ENCODE measurements at regions not wholly inside any gene's neighbourhood (a gene's known extent, or its start where the extent isn't known, plus 50 kb on each side); places are given as distances from the start of the nearest gene placed in this dataset.

- no TSS peak for BruUV-seq (replicated peaks)
- POLR2A ChIA-PET = interaction anchor here (0.6 kb wide), 1 partner anchor 116 kb away, joined by 4 read pairs; no protein-coding TSS in a partner anchor
- CTCF ChIA-PET = interaction anchor here (1.2 kb wide), 1 partner anchor 9 kb away, joined by 3 read pairs; no protein-coding TSS in a partner anchor
- Histone ChIP-seq H3K79me2 (ENCODE audit: control insufficient read depth, insufficient read depth, low read length) (no peaks in the 10 kb centered on the region), H3K9me3 (replicated peaks; ENCODE audit: control insufficient read depth, insufficient read depth, low read length) (no peaks in the 10 kb centered on the region), H3K9ac (ENCODE audit: control insufficient read depth, insufficient read depth, low read length) (no peak overlapping the region), H3K27me3 (replicated peaks in 1 of 2; ENCODE audit: control insufficient read depth in 2 of 2, insufficient read depth in 2 of 2, low read length in 1 of 2) (no peaks in the 10 kb centered on the region), H3K36me3 (ENCODE audit: control insufficient read depth in 2 of 2, insufficient read depth in 2 of 2, low read length in 1 of 2) (no peaks in the 10 kb centered on the region), H3K27ac (ENCODE audit: control insufficient read depth, insufficient read depth) (no peak overlapping the region), H4K20me1 (ENCODE audit: control insufficient read depth, insufficient read depth) (no peaks in the 10 kb centered on the region), H3K4me1 (ENCODE audit: control insufficient read depth, insufficient read depth, low read length) (peaks cover 4% of the 10 kb centered on the region; the same call in 1 of the 2 replicates), H3K4me2 (ENCODE audit: control insufficient read depth, insufficient read depth) (no peak overlapping the region), H3K4me3 (no peak overlapping the region), H2AFZ (ENCODE audit: control insufficient read depth, low read depth, low read length) (no peak overlapping the region)
- SMC1A ChIA-PET (ENCODE audit: uncharacterized antibody, unreplicated experiment) = interaction anchor here (0.8 to 1.4 kb wide), 3 partner anchors 56 to 230 kb away, joined by 3 read pairs; no protein-coding TSS in a partner anchor
- ATAC-seq (no peak), FAIRE-seq (no peak), DNase-seq (ENCODE audit: low read depth, low spot score) (no peak)
- intact Hi-C loops (cut with micrococcal nuclease; ENCODE audit: unreplicated experiment) (no loop called here), in situ Hi-C loops (cut with MboI) (no loop called here)
- RAD21 ChIA-PET (ENCODE audit: unreplicated experiment) = no interaction called here
- TF ChIP-seq ZBTB40 (IDR thresholded peaks at IDR 0.05; ENCODE audit: borderline replicate concordance) = no peak
- no peak for TF ChIP-seq HCFC1 (IDR thresholded peaks at IDR 0.05; ENCODE audit: low read length)
- no peak for TF ChIP-seq FOS (IDR thresholded peaks at IDR 0.05; ENCODE audit: borderline replicate concordance, extremely low read depth, insufficient read length)
- TF ChIP-seq MTA3 (IDR thresholded peaks at IDR 0.05; ENCODE audit: borderline replicate concordance, low read length) = no peak
- TF ChIP-seq RBBP5 (conservative IDR thresholded peaks at IDR 0.05) = no peak
- TF ChIP-seq HDGF (IDR thresholded peaks at IDR 0.05) = no peak
- no peak for TF ChIP-seq ZBED1 (IDR thresholded peaks at IDR 0.05; ENCODE audit: borderline replicate concordance)
- TF ChIP-seq FOXM1 (IDR thresholded peaks at IDR 0.05; ENCODE audit: low read depth, low read length) = no peak
- no peak for TF ChIP-seq ETV6 (conservative IDR thresholded peaks at IDR 0.05 in 1 of 2, IDR thresholded peaks at IDR 0.05 in 1 of 2; ENCODE audit: borderline replicate concordance in 1 of 2, low read depth in 1 of 2)
- TF ChIP-seq SUZ12 (IDR thresholded peaks at IDR 0.05; ENCODE audit: unreplicated experiment) = no peak
- no peak for TF ChIP-seq IRF3 (IDR thresholded peaks at IDR 0.05)
- TF ChIP-seq NKRF (conservative IDR thresholded peaks at IDR 0.05) = no peak
- no peak for TF ChIP-seq BRCA1 (IDR thresholded peaks at IDR 0.05; ENCODE audit: low read depth, low read length)
- TF ChIP-seq NR2C1 (IDR thresholded peaks at IDR 0.05) = no peak
- WGBS (ENCODE audit: insufficient coverage, insufficient replicate concordance, low lambda C conversion rate, missing lambda C conversion rate) = 89% methylated on average over 7 of the region's 7 CpGs
Observed at GRCh38 chr5:93677359-93677891, 64.0 kb downstream of the POU5F2 start.

Measured in GM12878 (cell line).